ENCODE measurements at regions not wholly inside any gene's neighbourhood (a gene's known extent, or its start where the extent isn't known, plus 50 kb on each side); places are given as distances from the start of the nearest gene placed in this dataset.

DNA sequence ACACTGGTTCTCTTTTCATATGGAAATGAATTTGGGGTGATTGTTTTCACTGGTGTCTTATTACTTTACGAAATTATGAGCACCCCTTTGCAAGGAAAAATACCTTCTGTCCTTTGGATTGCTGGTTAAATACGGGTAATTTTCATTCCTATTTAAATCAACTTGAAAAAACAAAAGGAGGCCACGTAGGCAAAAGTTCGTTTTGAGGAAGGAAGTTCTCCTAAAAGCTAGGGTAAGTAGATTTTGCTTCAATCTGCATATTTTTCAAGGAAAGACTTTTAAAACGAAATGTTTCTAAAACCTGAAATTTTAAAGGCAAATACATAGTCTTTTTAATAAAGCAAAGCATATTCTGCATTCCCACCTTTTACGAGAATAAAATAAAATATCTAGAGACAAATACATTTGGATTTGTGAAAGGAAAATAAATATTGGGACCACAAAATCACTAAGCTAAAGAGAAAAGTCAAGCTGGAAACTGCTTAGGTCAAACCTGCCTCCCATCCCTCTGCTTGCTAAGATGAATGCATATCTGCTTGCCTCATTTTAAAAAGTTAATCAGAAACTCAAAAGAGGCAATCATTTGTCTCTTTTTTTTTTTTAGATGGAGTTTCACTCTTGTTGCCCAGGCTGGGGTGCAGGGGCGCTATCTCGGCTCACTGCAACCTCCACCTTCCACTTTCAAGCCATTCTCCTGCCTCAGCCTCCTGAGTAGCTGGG lies 70.9 kb upstream of the ETS2 start:
- TF ChIP-seq ZNF431 (CRISPR knock-in tag; IDR thresholded peaks at IDR 0.05) (no peak), NR2C1 (IDR thresholded peaks at IDR 0.05) (no peak), NR2C1 (tag; IDR thresholded peaks at IDR 0.05) (no peak), ZNF23 (CRISPR knock-in tag; IDR thresholded peaks at IDR 0.05) (no peak), GATA2 (CRISPR knock-in tag; IDR thresholded peaks at IDR 0.05) (no peak)
- TF ChIP-seq, protein P1, sequence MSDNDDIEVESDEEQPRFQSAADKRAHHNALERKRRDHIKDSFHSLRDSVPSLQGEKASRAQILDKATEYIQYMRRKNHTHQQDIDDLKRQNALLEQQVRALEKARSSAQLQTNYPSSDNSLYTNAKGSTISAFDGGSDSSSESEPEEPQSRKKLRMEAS (CRISPR knock-in tag; IDR thresholded peaks at IDR 0.05), result no peak
- TF ChIP-seq, protein P2, sequence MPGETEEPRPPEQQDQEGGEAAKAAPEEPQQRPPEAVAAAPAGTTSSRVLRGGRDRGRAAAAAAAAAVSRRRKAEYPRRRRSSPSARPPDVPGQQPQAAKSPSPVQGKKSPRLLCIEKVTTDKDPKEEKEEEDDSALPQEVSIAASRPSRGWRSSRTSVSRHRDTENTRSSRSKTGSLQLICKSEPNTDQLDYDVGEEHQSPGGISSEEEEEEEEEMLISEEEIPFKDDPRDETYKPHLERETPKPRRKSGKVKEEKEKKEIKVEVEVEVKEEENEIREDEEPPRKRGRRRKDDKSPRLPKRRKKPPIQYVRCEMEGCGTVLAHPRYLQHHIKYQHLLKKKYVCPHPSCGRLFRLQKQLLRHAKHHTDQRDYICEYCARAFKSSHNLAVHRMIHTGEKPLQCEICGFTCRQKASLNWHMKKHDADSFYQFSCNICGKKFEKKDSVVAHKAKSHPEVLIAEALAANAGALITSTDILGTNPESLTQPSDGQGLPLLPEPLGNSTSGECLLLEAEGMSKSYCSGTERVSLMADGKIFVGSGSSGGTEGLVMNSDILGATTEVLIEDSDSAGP (CRISPR knock-in tag; IDR thresholded peaks at IDR 0.05), result no peak
- TF ChIP-seq, protein P3, sequence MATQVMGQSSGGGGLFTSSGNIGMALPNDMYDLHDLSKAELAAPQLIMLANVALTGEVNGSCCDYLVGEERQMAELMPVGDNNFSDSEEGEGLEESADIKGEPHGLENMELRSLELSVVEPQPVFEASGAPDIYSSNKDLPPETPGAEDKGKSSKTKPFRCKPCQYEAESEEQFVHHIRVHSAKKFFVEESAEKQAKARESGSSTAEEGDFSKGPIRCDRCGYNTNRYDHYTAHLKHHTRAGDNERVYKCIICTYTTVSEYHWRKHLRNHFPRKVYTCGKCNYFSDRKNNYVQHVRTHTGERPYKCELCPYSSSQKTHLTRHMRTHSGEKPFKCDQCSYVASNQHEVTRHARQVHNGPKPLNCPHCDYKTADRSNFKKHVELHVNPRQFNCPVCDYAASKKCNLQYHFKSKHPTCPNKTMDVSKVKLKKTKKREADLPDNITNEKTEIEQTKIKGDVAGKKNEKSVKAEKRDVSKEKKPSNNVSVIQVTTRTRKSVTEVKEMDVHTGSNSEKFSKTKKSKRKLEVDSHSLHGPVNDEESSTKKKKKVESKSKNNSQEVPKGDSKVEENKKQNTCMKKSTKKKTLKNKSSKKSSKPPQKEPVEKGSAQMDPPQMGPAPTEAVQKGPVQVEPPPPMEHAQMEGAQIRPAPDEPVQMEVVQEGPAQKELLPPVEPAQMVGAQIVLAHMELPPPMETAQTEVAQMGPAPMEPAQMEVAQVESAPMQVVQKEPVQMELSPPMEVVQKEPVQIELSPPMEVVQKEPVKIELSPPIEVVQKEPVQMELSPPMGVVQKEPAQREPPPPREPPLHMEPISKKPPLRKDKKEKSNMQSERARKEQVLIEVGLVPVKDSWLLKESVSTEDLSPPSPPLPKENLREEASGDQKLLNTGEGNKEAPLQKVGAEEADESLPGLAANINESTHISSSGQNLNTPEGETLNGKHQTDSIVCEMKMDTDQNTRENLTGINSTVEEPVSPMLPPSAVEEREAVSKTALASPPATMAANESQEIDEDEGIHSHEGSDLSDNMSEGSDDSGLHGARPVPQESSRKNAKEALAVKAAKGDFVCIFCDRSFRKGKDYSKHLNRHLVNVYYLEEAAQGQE (IDR thresholded peaks at IDR 0.05; ENCODE audit: borderline replicate concordance), result no peak
- TF ChIP-seq, protein P3 (CRISPR knock-in tag; IDR thresholded peaks at IDR 0.05; ENCODE audit: low read depth), result no peak
- TF ChIP-seq, protein P4, sequence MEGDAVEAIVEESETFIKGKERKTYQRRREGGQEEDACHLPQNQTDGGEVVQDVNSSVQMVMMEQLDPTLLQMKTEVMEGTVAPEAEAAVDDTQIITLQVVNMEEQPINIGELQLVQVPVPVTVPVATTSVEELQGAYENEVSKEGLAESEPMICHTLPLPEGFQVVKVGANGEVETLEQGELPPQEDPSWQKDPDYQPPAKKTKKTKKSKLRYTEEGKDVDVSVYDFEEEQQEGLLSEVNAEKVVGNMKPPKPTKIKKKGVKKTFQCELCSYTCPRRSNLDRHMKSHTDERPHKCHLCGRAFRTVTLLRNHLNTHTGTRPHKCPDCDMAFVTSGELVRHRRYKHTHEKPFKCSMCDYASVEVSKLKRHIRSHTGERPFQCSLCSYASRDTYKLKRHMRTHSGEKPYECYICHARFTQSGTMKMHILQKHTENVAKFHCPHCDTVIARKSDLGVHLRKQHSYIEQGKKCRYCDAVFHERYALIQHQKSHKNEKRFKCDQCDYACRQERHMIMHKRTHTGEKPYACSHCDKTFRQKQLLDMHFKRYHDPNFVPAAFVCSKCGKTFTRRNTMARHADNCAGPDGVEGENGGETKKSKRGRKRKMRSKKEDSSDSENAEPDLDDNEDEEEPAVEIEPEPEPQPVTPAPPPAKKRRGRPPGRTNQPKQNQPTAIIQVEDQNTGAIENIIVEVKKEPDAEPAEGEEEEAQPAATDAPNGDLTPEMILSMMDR (IDR thresholded peaks at IDR 0.05 in 2 of 3, conservative IDR thresholded peaks at IDR 0.05 in 1 of 3; ENCODE audit: insufficient read depth in 2 of 3, low read depth in 1 of 3, low read length in 3 of 3), result no peak
